WERI-Rb-1 (cell line): ENCODE measurements at regions not wholly inside any gene's neighbourhood (a gene's known extent, or its start where the extent isn't known, plus 50 kb on each side); places are given as distances from the start of the nearest gene placed in this dataset.

Experiments used
- DNase-seq: peaks from one replicate; pipeline ENCODE4 v3.0.0-alpha.2; 2020
- H3K27ac ChIP-seq: fragments of 250-450 bp; sonication (Bioruptor Pico); 2 replicates; pipeline ENCODE4 v1.5.1; 2020; ENCODE audit warnings: mild to moderate bottlenecking, moderate library complexity
- H3K27me3 ChIP-seq: fragments of 250-450 bp; sonication (Bioruptor Pico); 2 replicates; pipeline ENCODE4 v1.5.1; 2021; ENCODE audit warnings: mild to moderate bottlenecking, low read depth, moderate library complexity; ENCODE audit not compliant: insufficient read depth, severe bottlenecking
- H3K36me3 ChIP-seq: fragments of 250-450 bp; sonication (Bioruptor Pico); 2 replicates; pipeline ENCODE4 v1.5.1; 2020; ENCODE audit warnings: mild to moderate bottlenecking, moderate library complexity
- H3K4me3 ChIP-seq: 2 replicates; pipeline ENCODE4 v1.5.1; 2011; ENCODE audit warnings: low read depth, mild to moderate bottlenecking, control low read depth, low read length
- H3K9me3 ChIP-seq: fragments of 250-450 bp; sonication (Bioruptor Pico); 2 replicates; pipeline ENCODE4 v1.5.1; 2021; ENCODE audit warnings: mild to moderate bottlenecking, moderate library complexity; ENCODE audit not compliant: severe bottlenecking
- TF ChIP-seq, protein P1 (sequence below): IDR thresholded peaks from 2 replicates; pipeline ENCODE4 v1.5.1; 2011; ENCODE audit warnings: low read depth, mild to moderate bottlenecking, control low read depth, inconsistent platforms, low read length

- no peak for DNase-seq
- TF ChIP-seq, protein P1, sequence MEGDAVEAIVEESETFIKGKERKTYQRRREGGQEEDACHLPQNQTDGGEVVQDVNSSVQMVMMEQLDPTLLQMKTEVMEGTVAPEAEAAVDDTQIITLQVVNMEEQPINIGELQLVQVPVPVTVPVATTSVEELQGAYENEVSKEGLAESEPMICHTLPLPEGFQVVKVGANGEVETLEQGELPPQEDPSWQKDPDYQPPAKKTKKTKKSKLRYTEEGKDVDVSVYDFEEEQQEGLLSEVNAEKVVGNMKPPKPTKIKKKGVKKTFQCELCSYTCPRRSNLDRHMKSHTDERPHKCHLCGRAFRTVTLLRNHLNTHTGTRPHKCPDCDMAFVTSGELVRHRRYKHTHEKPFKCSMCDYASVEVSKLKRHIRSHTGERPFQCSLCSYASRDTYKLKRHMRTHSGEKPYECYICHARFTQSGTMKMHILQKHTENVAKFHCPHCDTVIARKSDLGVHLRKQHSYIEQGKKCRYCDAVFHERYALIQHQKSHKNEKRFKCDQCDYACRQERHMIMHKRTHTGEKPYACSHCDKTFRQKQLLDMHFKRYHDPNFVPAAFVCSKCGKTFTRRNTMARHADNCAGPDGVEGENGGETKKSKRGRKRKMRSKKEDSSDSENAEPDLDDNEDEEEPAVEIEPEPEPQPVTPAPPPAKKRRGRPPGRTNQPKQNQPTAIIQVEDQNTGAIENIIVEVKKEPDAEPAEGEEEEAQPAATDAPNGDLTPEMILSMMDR = no peak
- Histone ChIP-seq H3K27me3 (no peaks in the 10 kb centered on the region), H3K27ac (no peak overlapping the region), H3K9me3 (no peaks in the 10 kb centered on the region), H3K4me3 (no peak overlapping the region), H3K36me3 (no peaks in the 10 kb centered on the region)
Observed at GRCh38 chr2:53111406-53111805, 656.2 kb upstream of the CHAC2 start.

DNA sequence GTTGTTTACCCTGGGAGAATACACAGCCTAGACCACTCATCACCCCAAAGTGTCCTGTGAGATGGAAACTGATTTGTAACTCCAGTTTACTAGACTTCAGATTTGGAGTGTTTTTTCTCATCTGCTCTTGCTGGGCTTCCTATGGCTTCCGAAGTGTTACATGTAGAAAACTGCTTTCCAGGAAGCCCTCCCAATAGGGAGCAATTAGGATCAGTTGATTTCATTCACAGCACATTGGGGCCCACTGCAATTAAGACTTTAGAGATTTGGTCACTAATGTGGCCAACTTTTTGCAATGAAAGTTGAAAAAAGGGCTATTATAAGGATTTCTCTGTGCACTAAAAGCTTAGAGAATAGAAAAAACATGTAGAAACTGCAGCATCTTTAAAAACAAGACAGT lies 656.6 kb upstream of the CHAC2 start:
- Histone ChIP-seq H3K27ac (no peak overlapping the region), H3K9me3 (no peaks in the 10 kb centered on the region), H3K4me3 (no peak overlapping the region), H3K36me3 (no peaks in the 10 kb centered on the region), H3K27me3 (no peaks in the 10 kb centered on the region)
- TF ChIP-seq, protein P1 = no peak
- no peak for DNase-seq

DNA sequence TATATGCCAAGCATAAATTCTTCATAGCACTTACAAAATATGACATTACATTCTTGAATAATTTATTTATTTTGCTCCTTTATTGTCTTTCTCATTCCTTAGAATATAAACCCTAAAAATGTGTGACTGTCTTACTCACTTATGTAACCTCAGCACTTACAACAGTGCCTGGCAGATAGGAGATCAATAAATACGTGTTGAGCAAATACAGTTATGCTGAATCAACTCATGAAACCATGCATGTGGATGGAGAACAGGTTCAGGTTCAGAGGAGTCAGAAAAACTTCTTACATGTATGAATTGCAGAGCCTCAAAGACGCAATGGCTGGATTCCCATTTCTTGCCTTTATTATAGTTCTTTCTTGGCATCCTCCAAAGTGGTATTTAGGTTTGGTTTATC lies 659.4 kb upstream of the CHAC2 start:
- no peaks in the 10 kb centered on the region for H3K36me3 ChIP-seq
- DNase-seq = no peak
- no peak overlapping the region for H3K4me3 ChIP-seq
- H3K27me3 ChIP-seq = no peaks in the 10 kb centered on the region
- H3K9me3 ChIP-seq = no peaks in the 10 kb centered on the region
- no peak overlapping the region for H3K27ac ChIP-seq
- TF ChIP-seq, protein P1 = no peak

DNA sequence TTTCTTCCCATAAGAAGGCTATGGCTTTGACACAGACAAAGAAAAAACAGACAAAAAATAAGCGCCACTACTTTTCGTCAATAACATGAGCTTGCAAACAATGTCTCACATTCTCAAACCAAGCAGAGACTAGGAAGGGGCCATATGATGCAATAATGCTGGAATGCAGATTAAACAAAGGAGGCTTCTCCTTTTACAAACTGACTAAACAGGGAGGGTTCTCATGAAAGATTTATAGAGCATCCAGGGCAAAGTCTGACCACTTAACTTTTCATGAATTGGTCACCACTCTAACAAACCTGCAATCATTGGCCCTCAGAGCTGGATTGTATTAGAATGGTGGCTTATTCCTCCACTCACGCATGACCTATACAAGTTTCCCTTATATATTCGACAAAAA lies 663.3 kb upstream of the CHAC2 start:
- TF ChIP-seq, protein P1 = no peak
- Histone ChIP-seq H3K27me3 (no peaks in the 10 kb centered on the region), H3K27ac (no peak overlapping the region), H3K9me3 (no peaks in the 10 kb centered on the region), H3K4me3 (no peak overlapping the region), H3K36me3 (no peaks in the 10 kb centered on the region)
- DNase-seq = no peak

- Histone ChIP-seq H3K36me3 (no peaks in the 10 kb centered on the region), H3K9me3 (no peaks in the 10 kb centered on the region), H3K27me3 (no peaks in the 10 kb centered on the region), H3K4me3 (no peak overlapping the region), H3K27ac (no peak overlapping the region)
- no peak for DNase-seq
- TF ChIP-seq, protein P1 = no peak
Observed at GRCh38 chr2:53103679-53104078, 663.9 kb upstream of the CHAC2 start.

- Histone ChIP-seq H3K27ac (no peak overlapping the region), H3K4me3 (no peak overlapping the region), H3K36me3 (no peaks in the 10 kb centered on the region), H3K9me3 (no peaks in the 10 kb centered on the region), H3K27me3 (no peaks in the 10 kb centered on the region)
- no peak for DNase-seq
- TF ChIP-seq, protein P1 = no peak
Observed at GRCh38 chr2:53098696-53099078, 668.9 kb upstream of the CHAC2 start.
